GM23338 (cell line): ENCODE measurements at regions not wholly inside any gene's neighbourhood (a gene's known extent, or its start where the extent isn't known, plus 50 kb on each side); places are given as distances from the start of the nearest gene placed in this dataset.

Experiments used
- ATAC-seq: fragments of 200-7000 bp; cut with Tn5 transposase; 3 replicates; pipeline ENCODE4 v1.9.1; 2020
- DNase-seq: peaks from one replicate; pipeline ENCODE4 v3.0.0-alpha.2; 2015; ENCODE audit warnings: low spot score
- H2AFZ ChIP-seq: fragments of 200-600 bp; sonication (generic); 2 replicates; pipeline ENCODE4 v1.8.0; 2016; ENCODE audit warnings: antibody characterized with exemption, mild to moderate bottlenecking, moderate library complexity
- H3F3A ChIP-seq: fragments of 200-600 bp; sonication (generic); replicated peaks from 2 replicates; pipeline ENCODE4 v1.8.0; 2017; ENCODE audit warnings: antibody characterized with exemption, mixed run types, low read depth
- H3K27ac ChIP-seq: fragments of 200-600 bp; sonication (generic); 2 replicates; pipeline ENCODE4 v1.6.1; 2016; ENCODE audit warnings: low read depth
- H3K27me3 ChIP-seq: fragments of 200-600 bp; sonication (generic); 2 replicates; pipeline ENCODE4 v1.8.0; 2016; ENCODE audit warnings: mild to moderate bottlenecking, mixed run types, moderate library complexity; ENCODE audit not compliant: insufficient read depth
- H3K36me3 ChIP-seq: fragments of 200-600 bp; sonication (generic); 2 replicates; pipeline ENCODE4 v1.8.0; 2016; ENCODE audit warnings: mild to moderate bottlenecking; ENCODE audit not compliant: insufficient read depth
- H3K4me1 ChIP-seq: fragments of 200-600 bp; sonication (generic); 2 replicates; pipeline ENCODE4 v1.8.0; 2016; ENCODE audit warnings: mild to moderate bottlenecking, moderate library complexity; ENCODE audit not compliant: insufficient read depth
- H3K4me2 ChIP-seq: fragments of 200-600 bp; sonication (generic); 2 replicates; pipeline ENCODE4 v1.7.1; 2017; ENCODE audit warnings: mixed run types
- H3K4me3 ChIP-seq: fragments of 200-600 bp; sonication (generic); 2 replicates; pipeline ENCODE4 v1.6.1; 2016; ENCODE audit warnings: mixed run types
- H3K79me2 ChIP-seq: fragments of 200-600 bp; sonication (generic); replicated peaks from 2 replicates; pipeline ENCODE4 v1.8.0; 2017; ENCODE audit warnings: mild to moderate bottlenecking; ENCODE audit not compliant: insufficient read depth
- H3K9me2 ChIP-seq: fragments of 200-600 bp; sonication (generic); 2 replicates; pipeline ENCODE4 v1.8.0; 2017; ENCODE audit not compliant: insufficient read depth
- H4K20me1 ChIP-seq: fragments of 200-600 bp; sonication (generic); replicated peaks from 2 replicates; pipeline ENCODE4 v1.8.0; 2017; ENCODE audit warnings: mild to moderate bottlenecking; ENCODE audit not compliant: insufficient read depth
- H3K27ac Mint-ChIP-seq: 2 replicates; pipeline ENCODE4 v1.8.0; 2020; ENCODE audit warnings: inconsistent platforms, mild to moderate bottlenecking, moderate library complexity, mixed read lengths
- H3K27me3 Mint-ChIP-seq: 3 replicates; pipeline ENCODE4 v1.8.0; 2022; ENCODE audit warnings: low read depth, mild to moderate bottlenecking, moderate library complexity, mixed read lengths, inconsistent platforms; ENCODE audit not compliant: insufficient read depth, poor library complexity
- H3K36me3 Mint-ChIP-seq: 3 replicates; pipeline ENCODE4 v1.8.0; 2021; ENCODE audit warnings: low read depth, mild to moderate bottlenecking, inconsistent platforms, moderate library complexity, mixed read lengths
- H3K4me1 Mint-ChIP-seq: 3 replicates; pipeline ENCODE4 v1.8.0; 2020; ENCODE audit warnings: mild to moderate bottlenecking, inconsistent platforms, mixed read lengths
- H3K4me3 Mint-ChIP-seq: 3 replicates; pipeline ENCODE4 v1.8.0; 2021; ENCODE audit warnings: moderate library complexity, mild to moderate bottlenecking, inconsistent platforms, mixed read lengths
- H3K9me3 Mint-ChIP-seq: 3 replicates; pipeline ENCODE4 v1.8.0; 2020; ENCODE audit warnings: moderate library complexity, mild to moderate bottlenecking, inconsistent platforms, mixed read lengths
- CREB1 ChIP-seq: fragments of 250-450 bp; sonication (Bioruptor Pico); IDR thresholded peaks from 2 replicates; pipeline ENCODE4 v1.5.0; 2020; ENCODE audit warnings: low read depth, mild to moderate bottlenecking, moderate library complexity
- CTCF ChIP-seq, 2 experiments: fragments of 200-600 bp in 1 of 2; sonication (generic) in 1 of 2; conservative IDR thresholded peaks; 2 replicates each; pipeline versions ENCODE4 v1.5.1 to v1.6.1; 2016 to 2017; ENCODE audit warnings: antibody characterized with exemption in 2 of 2, low read depth in 2 of 2, mild to moderate bottlenecking in 2 of 2, moderate library complexity in 1 of 2
- ETS1 ChIP-seq: IDR thresholded peaks from 2 replicates; pipeline ENCODE4 v1.6.1; 2016; ENCODE audit warnings: antibody characterized with exemption
- EZH2 ChIP-seq: fragments of 200-600 bp; sonication (generic); IDR thresholded peaks from one replicate; pipeline ENCODE4 v1.8.0; 2017; ENCODE audit warnings: antibody characterized with exemption, mild to moderate bottlenecking, low read depth; ENCODE audit not compliant: unreplicated experiment
- EZH2phosphoT487 ChIP-seq: fragments of 200-600 bp; sonication (generic); IDR thresholded peaks from one replicate; pipeline ENCODE4 v1.8.1; 2018; ENCODE audit warnings: antibody characterized with exemption; ENCODE audit not compliant: unreplicated experiment
- JUNB ChIP-seq: IDR thresholded peaks from one replicate; pipeline ENCODE4 v1.6.1; 2016; ENCODE audit warnings: antibody characterized with exemption; ENCODE audit not compliant: unreplicated experiment
- NANOG ChIP-seq: IDR thresholded peaks from 2 replicates; pipeline ENCODE4 v1.6.1; 2016; ENCODE audit warnings: antibody characterized with exemption, borderline replicate concordance
- POLR2AphosphoS5 ChIP-seq: IDR thresholded peaks from 2 replicates; pipeline ENCODE4 v1.6.1; 2016; ENCODE audit warnings: antibody characterized with exemption, low read depth
- REST ChIP-seq: IDR thresholded peaks from one replicate; pipeline ENCODE4 v1.6.1; 2018; ENCODE audit warnings: antibody characterized with exemption; ENCODE audit not compliant: unreplicated experiment
- STAT1 ChIP-seq: IDR thresholded peaks from one replicate; pipeline ENCODE4 v1.6.1; 2016; ENCODE audit warnings: antibody characterized with exemption; ENCODE audit not compliant: unreplicated experiment
- ZNF114 ChIP-seq: fragments of 250-450 bp; sonication (Bioruptor Pico); IDR thresholded peaks from 2 replicates; pipeline ENCODE4 v1.5.0; 2020; ENCODE audit warnings: mild to moderate bottlenecking, moderate library complexity
- ZNF331 ChIP-seq: fragments of 250-450 bp; sonication (Bioruptor Pico); IDR thresholded peaks from 2 replicates; pipeline ENCODE4 v1.5.0; 2020; ENCODE audit warnings: low read depth, mild to moderate bottlenecking, moderate library complexity
- ZNF462 ChIP-seq: fragments of 250-450 bp; sonication (Bioruptor Pico); IDR thresholded peaks from 2 replicates; pipeline ENCODE4 v1.5.0; 2020; ENCODE audit warnings: mild to moderate bottlenecking, moderate library complexity

GRCh38 chrX:85620466-85620865 is 241.0 kb upstream of the POF1B start:
- H4K20me1 ChIP-seq: no peaks in the 10 kb centered on the region
- ATAC-seq: no peak
- no peaks in the 10 kb centered on the region for H3K79me2 ChIP-seq
- H3K4me1 ChIP-seq: no peaks in the 10 kb centered on the region
- H3K4me3 ChIP-seq: no peak overlapping the region
- Mint-ChIP-seq H3K4me3 (no peak overlapping the region), H3K27me3 (no peaks in the 10 kb centered on the region), H3K36me3 (0 out of 3 replicates have a peak, but pooled peaks cover 5% of the 10 kb centered on the region), H3K9me3 (peaks cover 11% of the 10 kb centered on the region; the same call in 1 of the 3 replicates), H3K27ac (no peak overlapping the region), H3K4me1 (peaks cover 14% of the 10 kb centered on the region; the same call in 2 of the 3 replicates)
- H3K4me2 ChIP-seq: no peak overlapping the region
- no peaks in the 10 kb centered on the region for H3K36me3 ChIP-seq
- TF ChIP-seq EZH2 (no peak), ZNF114 (CRISPR knock-in tag) (no peak), ZNF462 (CRISPR knock-in tag) (no peak), NANOG (no peak), ZNF331 (CRISPR knock-in tag) (no peak), CTCF (conservative IDR thresholded peaks at IDR 0.05; ENCODE audit: low read depth in 2 of 2) (no peak), REST (no peak), JUNB (no peak), ETS1 (no peak), EZH2phosphoT487 (no peak), STAT1 (no peak), POLR2AphosphoS5 (no peak), CREB1 (CRISPR knock-in tag) (no peak)
- H3K9me2 ChIP-seq: no peaks in the 10 kb centered on the region
- H3K27ac ChIP-seq: no peak overlapping the region
- DNase-seq: no peak
- H3K27me3 ChIP-seq: no peaks in the 10 kb centered on the region
- no peak overlapping the region for H2AFZ ChIP-seq
- no peaks in the 10 kb centered on the region for H3F3A ChIP-seq
